WTC11 (cell line): ENCODE measurements at regions not wholly inside any gene's neighbourhood (a gene's known extent, or its start where the extent isn't known, plus 50 kb on each side); places are given as distances from the start of the nearest gene placed in this dataset.

Source experiments
- CREB1 ChIP-seq: sonication (generic); formaldehyde crosslinking; IDR thresholded peaks from 2 replicates; pipeline ENCODE4 v1.8.0; 2023; ENCODE audit warnings: mild to moderate bottlenecking, missing genetic modification reagents
- TF ChIP-seq, protein P1 (sequence below): sonication (generic); formaldehyde crosslinking; IDR thresholded peaks from 2 replicates; pipeline ENCODE4 v1.8.0; 2022; ENCODE audit warnings: mild to moderate bottlenecking, missing genetic modification reagents
- TF ChIP-seq, protein P2 (sequence below): sonication (generic); formaldehyde crosslinking; IDR thresholded peaks from 2 replicates; pipeline ENCODE4 v1.8.0; 2022; ENCODE audit warnings: mild to moderate bottlenecking, missing genetic modification reagents

DNA sequence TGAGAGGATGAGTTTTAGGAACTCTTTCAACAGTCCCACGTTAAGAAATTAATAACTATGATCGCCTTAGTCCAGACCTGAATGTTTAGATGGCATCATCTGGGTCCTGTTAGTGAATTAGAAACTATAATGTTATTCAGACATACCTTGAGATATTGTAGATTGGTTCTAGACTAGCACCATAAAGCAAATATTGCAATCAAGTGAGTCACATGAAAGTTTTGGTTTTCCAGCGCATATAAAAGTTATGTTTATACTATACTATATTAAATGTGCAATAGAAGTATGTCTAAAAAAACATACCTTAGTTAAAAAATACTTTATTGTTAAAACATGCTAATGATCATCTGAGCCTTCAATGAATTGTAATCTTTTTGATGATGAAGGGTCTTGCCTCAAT lies 106.6 kb upstream of the ATP2B1 start:
- TF ChIP-seq, protein P1, sequence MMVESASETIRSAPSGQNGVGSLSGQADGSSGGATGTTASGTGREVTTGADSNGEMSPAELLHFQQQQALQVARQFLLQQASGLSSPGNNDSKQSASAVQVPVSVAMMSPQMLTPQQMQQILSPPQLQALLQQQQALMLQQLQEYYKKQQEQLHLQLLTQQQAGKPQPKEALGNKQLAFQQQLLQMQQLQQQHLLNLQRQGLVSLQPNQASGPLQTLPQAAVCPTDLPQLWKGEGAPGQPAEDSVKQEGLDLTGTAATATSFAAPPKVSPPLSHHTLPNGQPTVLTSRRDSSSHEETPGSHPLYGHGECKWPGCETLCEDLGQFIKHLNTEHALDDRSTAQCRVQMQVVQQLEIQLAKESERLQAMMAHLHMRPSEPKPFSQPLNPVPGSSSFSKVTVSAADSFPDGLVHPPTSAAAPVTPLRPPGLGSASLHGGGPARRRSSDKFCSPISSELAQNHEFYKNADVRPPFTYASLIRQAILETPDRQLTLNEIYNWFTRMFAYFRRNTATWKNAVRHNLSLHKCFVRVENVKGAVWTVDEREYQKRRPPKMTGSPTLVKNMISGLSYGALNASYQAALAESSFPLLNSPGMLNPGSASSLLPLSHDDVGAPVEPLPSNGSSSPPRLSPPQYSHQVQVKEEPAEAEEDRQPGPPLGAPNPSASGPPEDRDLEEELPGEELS = no peak
- no peak for TF ChIP-seq CREB1 (CRISPR knock-in tag)
- TF ChIP-seq, protein P2, sequence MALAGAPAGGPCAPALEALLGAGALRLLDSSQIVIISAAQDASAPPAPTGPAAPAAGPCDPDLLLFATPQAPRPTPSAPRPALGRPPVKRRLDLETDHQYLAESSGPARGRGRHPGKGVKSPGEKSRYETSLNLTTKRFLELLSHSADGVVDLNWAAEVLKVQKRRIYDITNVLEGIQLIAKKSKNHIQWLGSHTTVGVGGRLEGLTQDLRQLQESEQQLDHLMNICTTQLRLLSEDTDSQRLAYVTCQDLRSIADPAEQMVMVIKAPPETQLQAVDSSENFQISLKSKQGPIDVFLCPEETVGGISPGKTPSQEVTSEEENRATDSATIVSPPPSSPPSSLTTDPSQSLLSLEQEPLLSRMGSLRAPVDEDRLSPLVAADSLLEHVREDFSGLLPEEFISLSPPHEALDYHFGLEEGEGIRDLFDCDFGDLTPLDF (CRISPR knock-in tag) = no peak
